Endometrium (tissue), 2 donors: ENCODE measurements at regions not wholly inside any gene's neighbourhood (a gene's known extent, or its start where the extent isn't known, plus 50 kb on each side); places are given as distances from the start of the nearest gene placed in this dataset.

Source experiments
- FAIRE-seq: peaks from 2 replicates; lab custom pipeline; 2012; peaks lifted over from hg19 to GRCh38; lab: Jason Lieb, UNC
- donor health status: control.
- donor health status: control.

DNA sequence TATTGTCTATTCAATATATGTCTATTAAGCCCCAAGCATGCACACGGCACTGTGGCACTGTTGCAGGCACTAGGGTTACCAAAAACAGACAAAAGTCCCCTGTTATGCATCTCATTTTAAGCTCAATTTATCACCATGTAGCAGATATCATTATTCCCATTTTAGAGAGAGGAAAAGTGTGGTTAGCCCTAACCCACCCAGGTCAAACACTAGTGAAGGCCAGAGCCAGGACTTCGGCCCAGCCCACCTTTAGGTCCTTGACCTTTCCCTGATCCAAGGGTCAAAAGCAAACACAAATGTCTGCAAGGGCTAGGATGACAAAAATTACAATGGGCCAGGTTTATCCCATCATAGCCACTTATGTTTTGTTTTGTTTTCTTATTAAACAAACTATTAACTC lies 130.3 kb upstream of the NUDT7 start:
- no peak for FAIRE-seq

DNA sequence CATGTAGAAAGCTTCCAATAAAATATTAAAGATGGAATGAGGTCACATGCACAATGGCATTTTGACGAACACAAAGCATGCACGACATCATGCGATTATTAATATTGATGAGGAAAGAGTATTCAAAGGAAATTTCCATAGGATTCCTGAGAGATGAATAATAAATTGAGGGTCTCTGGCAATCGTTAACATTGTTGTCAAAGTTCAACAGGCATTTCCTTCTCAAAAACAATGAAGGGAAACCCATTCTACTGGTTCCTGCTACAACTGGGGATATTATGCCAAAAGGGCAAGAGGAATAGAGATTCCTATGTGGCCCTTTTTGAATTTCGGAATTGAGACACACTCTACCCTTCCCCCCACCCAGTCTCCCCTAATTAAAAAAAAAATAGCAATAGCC lies 128.3 kb upstream of the NUDT7 start:
- FAIRE-seq: no peak

DNA sequence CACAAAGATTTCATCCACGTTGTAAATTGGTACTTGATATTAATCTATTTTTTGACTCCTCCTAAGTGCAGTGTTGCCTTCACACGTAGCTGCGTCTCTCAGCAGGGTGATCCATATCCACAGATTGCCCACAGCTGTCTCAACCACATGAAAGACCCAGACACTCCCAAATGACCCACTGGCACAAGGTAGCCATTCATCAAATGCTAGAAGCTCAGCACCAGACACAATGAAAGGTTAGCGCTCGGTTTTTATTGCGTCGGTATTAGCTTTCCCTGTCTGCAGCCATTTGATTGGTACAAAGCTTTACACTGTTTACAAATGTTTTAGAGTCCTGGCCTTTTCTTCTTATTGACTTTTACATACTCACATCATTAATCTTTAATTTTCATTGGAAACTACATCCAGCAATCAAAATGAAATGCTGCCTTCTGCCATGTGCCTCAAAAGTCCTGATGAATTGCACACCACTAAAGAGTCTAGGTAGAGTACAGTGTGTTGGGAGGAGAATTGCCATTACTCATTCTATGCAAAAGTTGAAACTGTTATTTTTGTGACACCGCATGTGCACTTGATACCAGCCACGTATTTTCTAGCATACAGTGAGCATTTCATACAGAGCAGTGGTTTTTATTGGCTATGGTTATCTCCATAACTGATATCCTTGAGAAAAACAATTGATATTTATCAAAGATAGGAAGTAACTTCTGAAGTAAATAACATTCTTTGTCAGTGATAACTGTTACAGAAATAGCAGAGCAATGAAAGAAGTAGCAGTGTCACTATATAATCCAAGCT lies 127.3 kb upstream of the NUDT7 start:
- no peak for FAIRE-seq

DNA sequence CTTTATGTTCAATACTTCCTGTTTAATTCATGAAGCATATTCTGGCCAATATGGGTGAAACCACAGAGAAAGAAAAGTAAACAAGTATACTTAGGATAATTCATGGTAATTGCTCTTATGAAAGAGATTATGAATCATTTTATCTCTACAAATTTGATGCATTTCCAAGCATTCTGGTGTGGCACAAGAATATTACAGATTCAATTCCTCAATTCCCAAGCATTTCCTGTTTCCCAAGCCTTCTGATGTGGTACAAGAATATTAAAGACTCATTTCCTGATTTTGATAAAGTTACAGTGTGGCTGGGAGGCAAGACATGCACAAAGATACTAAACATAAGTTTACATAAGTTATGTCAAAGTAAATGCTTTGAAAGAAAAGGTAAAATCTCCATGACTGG lies 126.1 kb upstream of the NUDT7 start:
- FAIRE-seq: no peak

DNA sequence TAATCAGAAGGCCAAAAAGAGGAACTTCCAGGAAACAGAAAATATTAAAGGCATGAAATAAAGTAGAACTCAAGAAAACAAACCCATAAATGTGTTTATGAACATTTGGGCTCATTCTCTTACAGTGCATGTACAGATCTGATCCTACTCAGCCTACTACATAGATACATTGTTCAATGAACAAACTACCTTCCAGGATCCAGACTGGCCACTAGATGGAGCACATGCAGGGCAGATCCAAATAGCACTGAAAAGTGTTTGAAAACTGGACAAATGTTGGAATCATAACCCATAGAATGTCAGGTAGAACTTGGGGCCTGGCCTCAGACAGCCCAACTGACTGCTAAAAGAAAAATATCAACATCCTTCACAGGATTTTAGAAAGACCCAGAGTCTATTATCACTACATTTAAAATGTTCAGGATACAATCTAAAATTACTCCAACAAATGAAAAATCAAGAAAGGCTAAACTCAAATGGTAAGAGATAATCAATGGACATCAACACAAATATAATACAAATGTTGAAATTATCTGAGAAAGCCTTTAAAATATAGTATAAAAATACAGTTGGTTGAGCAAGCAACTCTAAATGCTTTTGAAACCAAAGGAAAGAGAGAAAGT lies 122.4 kb upstream of the NUDT7 start:
- FAIRE-seq: no peak

DNA sequence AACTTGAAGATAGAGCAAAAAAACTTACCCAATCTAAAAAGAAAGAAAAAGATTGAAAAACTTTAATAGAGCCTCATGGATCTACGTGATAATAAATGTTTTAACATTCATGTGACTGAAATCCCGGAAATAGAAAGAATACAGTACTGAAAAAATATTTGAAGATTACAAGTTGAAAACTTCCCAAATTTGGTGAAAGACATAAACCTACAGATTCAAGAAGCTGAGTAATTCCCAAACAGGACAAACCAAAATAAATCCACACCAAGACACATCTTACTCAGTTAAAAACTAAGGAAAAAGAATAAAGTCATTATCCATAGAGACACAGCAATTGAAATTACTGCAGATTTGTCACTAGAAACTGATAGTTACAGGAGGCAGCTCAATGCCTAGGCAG lies 121.8 kb upstream of the NUDT7 start:
- FAIRE-seq: no peak

DNA sequence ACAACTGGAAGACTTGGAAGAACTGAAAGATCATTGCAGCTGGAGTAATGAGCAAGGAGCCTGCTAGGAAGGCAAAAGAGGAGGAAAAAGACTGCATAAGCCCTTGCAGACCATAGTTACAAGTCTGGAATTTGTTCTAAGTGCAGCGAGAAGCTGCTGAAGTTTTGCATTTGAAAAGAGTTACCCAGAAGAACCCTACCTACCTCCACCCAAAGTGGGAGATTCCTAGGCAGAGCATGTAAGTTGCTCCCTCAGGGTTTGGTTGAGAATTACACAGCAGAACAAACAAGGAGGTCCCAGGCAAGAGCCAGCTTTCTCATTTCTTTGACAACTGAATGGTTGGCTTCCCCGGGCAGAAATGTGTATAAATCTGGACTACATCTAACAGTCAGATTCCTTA lies 118.7 kb upstream of the NUDT7 start:
- no peak for FAIRE-seq

DNA sequence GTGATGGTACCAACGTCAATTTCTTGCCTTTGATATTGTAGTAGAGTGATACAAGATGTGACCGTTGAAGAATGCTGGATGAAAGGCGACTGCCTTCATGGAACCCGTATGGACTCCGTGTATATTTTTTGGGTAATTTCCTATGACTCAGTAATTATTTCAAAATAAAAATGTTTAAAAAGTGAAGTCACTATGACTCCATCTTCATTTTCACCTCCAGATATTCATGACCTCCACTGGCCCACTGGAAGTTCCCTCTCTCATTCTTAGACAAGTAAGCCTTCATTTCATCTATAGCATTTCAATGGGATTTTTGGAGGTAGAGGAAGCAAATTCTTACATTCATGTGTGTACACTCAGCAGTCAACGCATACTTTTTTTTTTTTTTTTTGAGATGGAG lies 111.8 kb upstream of the NUDT7 start:
- no peak for FAIRE-seq

DNA sequence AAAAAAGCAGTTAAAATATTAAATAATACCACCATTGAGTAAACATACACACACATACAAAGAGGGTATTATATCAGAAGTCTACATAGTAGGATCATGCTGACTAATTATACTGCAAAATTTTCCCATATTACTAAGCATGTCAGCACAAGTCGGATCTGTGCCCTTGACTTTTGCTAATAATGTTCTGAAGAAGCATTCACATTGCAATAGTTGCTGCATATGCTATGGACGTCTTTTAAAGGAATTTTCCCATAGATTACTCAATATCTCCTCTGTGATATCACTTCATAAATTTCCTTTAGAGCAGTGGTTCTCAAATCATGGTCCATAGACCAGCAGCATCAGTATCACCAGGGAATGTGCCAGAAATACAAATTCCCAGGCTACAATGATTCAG lies 110.9 kb upstream of the NUDT7 start:
- FAIRE-seq: no peak

DNA sequence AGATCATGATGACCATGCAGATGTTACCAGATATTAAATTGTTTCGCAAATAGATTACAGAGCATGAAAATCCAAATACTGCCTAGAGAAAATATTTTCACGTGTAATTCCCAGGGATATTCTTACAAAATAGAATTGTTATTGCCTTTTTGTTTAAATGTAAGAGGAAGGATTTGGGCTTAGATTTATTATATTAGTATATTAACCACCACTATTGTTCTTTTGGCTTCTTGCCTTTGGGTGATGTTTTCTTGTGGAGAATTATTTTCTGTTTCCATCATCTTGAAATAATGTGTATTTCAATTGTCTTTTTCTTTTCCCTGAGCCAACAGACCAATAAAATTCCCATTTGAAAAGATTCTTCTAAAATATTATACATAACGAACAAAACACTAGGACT lies 109.7 kb upstream of the NUDT7 start:
- FAIRE-seq: no peak

DNA sequence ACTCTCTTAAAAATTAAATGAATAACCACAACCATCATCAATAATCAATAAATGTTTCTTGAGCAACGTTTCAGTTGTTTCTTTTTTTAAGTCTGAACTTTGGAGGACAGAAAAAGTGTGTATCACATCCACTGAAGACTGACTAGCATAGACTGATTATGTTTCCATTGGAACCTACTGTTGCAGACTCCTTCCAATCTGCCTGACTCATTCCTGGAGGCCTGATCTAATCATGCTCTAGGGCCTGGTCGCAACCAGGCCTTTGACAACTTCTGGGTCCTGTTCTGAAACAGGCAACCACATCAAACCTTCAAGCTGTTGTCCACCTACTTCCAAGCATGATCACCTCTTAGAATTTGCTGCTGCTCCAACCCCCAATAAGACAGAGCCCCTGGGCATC lies 109.2 kb upstream of the NUDT7 start:
- no peak for FAIRE-seq

DNA sequence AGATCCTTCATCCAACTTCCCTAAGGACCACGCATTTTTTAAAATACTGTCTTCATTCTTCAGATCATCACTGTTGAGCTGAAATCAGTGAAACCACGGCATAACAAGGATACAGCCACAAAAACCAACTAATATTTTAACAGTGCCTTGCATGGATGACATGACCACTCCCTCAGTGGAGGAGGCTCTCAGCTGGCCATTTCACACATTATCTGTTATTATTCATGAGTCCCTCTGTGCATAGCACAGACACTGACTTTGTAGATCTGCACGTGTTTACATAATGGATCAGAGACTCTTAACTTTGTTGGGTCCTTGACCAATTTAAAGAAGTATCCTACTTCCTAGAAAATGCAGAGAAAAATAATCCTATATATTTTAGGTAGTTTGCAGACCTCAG lies 104.8 kb upstream of the NUDT7 start:
- FAIRE-seq: no peak

DNA sequence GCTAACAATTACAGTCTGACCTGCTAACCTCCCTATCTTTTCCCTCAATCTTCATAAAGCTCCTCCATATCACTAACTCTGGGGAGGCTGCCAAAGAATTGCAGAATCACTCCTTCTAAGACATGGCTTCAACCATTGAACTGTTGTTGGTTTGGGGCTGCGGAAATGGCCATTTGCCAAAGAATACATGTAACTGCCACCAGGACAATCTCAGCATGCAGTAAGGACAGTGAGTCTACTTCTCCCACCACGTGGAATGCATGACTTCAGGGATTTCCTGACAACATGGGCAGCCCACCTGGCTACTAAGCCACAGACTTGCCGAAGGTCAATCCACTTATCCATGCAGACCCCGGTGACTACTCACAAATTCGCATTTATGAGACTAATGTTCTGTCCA lies 104.3 kb upstream of the NUDT7 start:
- FAIRE-seq: no peak

DNA sequence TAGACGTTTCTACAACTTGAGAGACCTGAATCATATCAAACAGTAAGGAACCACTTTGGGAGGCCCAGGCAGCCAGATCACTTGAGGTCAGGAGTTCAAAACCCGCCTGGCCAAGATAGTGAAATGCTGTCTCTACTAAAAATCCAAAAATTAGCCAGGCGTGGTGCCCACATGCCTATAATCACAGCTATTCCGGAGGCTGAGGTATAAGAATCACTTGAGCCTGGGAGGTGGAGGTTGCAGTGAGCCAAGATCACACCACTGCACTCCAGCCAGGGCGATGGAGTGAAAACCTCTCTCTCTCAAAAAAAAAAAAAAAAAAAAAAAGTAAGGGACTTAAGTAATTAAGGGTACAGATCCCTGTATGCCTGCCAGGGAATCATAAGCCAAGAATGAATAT lies 103.4 kb upstream of the NUDT7 start:
- FAIRE-seq: no peak

DNA sequence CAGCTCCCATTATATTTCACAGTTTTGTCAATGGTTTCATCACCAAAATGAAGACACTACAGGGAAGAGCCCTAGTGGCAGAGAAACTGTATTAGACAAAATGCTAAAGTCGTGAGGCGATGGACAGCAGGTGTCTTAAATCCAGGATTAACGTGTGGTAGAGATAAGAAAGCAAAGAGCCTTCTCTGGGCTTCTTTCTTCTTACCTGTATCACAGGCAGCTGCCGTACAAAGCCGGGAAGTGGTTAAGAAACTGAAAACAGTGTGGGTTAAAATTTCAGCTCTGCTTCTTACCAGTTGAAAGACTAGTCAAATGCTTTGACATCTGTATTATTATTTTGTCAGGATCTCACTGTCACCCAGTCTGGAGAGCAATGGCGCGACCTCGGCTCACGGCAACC lies 98.2 kb upstream of the NUDT7 start:
- no peak for FAIRE-seq

DNA sequence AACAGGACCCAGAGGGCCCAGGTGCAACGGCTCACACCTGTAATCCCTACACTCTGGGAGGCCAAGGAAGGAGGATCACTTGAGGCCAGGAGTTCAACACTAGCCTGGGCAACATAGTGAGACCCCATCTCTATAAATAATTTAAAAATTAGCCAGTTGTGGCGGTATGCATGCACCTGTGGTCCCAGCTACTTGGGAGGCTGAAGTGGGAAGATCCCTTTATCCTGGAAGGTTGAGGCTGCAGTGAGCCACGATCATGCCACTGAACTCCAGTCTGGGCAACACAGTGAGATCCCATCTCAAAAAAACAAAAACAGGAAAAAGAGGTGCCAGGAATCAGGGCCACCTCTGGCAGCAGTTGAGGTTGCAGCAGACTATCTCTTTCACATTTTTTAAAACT lies 85.7 kb upstream of the NUDT7 start:
- FAIRE-seq: no peak

DNA sequence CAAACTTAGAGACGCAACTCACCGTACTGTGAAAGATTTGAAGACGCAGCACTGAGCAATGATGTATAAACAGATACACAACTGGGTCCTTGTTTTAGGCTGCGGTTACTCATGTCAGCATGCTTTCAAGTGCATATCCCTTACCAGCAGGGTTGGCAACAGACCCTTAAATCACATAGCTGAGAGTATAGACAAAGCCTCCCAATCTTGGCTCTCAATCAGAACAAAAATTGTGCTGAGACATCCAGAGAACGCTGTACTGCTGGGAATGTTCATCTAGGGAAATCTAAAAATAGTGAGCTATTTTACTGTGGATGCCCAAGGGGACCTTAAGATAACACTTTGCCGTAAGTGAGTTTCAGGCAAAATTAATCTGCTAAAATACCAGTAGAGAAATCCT lies 84.4 kb upstream of the NUDT7 start:
- no peak for FAIRE-seq

DNA sequence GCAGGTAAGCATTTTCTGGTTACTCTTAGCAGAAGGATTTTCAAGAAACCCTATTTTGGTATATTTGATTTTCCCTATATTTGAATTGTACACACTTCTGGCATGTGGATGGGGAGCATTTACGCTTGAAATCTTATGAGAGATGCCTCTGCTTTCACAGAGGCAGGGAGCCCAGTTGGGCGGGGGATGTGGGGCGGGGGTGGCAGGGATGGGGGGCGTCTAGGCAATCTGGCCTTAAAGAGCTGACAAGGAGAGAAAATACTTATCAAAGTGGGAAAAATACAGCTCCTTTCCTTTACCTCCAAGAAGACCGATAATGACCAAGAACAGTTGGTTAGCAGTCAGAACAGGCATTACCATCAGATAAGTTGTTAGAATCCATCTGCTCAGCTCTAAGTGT lies 79.1 kb upstream of the NUDT7 start:
- no peak for FAIRE-seq

DNA sequence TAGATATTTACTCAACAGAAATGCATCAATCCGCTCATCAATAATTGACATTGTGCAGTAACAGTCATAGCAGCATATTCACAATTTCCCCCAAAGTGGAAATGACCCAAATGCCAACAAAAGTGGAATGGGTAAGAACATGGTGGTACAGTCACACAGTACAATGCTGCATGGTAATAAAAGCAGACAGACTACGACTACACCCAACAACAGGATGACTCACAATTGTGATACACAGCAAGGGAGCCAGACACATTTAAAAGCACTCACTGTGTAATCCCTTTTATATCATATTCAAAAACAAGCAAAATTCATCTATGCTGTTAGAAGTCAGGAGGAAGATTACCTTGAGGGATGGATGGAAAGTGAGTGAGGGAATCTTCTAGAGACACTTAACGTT lies 76.5 kb upstream of the NUDT7 start:
- no peak for FAIRE-seq

DNA sequence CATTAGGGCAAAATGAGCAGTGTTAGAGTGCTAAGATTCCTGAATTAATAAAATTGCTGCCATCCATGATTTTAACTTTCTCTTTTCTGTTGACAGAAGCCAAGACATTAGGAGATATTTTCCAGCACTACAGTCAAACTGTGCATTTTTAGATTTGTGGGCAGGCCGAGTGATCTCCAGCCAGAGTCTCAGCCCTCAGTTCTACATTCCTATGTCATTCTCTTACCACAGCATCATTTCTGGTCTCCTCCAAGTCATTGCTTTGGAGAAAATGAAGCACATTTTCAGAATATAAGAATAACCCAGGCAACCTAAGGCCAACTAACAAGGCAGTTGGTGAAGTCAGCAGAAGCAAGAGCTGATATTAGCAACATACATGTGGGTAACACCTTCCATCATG lies 74.6 kb upstream of the NUDT7 start:
- FAIRE-seq: no peak

DNA sequence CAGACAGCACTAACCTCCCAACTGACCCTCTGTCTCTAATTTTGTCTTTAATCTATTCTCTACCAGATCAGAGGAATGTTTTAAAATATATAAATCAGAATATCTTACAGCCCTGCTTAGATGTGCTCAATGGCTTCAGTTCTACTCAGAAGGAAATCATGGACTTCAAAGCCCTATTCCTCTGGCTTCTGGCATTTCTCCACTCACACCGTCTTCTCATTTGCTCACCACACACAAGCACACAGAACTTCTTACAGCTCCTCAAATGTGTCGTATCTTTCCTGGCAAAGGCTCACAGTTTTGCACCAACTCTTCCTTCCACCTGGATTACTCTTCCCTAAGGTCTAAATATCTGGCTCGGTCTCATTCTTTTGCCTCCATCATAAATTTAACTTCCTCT lies 71.6 kb upstream of the NUDT7 start:
- FAIRE-seq: no peak

DNA sequence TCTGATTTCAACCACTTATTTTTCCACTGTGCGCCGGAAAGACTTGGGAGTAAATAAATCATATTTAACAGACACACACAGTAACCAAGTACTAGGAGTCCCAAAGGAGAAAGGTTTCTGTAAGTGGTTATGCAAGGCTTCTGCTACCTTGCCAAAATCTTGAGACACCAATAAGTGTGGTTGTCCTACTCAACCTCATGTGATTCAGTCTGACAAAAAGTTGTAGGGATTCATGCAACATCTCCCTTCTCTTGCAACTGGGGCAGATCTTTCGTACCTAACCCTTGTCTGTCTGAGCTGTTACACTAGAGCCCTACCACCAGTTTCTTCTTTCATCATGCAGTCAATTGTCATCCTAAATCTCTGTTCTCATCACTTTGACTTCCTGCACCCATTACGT lies 69.9 kb upstream of the NUDT7 start:
- no peak for FAIRE-seq

DNA sequence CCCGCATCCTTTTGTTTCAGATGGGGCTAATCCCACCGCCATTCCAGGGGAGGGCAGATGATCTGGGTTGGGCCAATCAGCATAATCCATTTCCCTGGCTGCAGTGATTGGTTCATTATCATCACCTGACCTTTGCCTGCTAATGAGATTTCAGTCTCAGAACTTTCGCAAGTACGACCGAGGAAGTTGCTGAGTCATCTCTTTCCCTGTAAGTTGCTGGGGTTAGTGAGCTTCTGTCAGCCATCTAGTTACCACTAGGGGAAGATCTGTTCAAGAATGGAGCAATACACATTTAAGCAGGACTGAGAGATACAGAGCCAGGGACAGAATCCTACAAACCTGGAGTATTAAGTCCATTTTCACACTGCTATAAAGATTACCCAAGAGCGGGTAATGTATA lies 65.3 kb upstream of the NUDT7 start:
- FAIRE-seq: no peak

DNA sequence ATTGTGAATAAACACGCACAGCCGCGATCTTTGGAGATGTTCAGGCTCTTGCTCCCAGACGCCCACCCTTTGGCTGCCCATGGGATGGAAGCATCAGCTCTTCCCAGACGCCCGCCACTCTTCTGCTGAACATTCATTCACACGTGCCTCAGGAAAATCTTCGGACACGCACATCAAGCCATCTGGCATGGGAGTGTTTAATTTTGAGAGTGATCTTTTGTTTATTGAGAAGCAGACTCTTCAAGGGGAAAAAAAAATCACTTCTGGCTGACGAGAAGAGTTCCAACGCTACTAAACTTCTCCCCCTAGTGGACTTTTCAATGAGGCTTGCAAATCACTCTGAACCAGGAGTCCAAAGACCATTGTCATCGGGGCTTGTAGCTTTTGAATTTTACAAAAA lies 62.0 kb upstream of the NUDT7 start:
- no peak for FAIRE-seq
